CD4-positive, alpha-beta T cell (primary cell): ENCODE measurements at regions not wholly inside any gene's neighbourhood (a gene's known extent, or its start where the extent isn't known, plus 50 kb on each side); places are given as distances from the start of the nearest gene placed in this dataset.

Experiments used
- ATAC-seq: fragments of 200-7000 bp; cut with Tn5 transposase; one replicate; pipeline ENCODE4 v1.10.0; 2022; ENCODE audit warnings: mild to moderate bottlenecking; ENCODE audit not compliant: poor library complexity
- CTCF ChIA-PET: fragments of 350-600 bp; sonication (Branson Sonifier 250); formaldehyde crosslinking; loops from one replicate; lab custom pipeline; 2021; ENCODE audit warnings: antibody characterized with exemption, inconsistent platforms; lab: Charles Lee
- POLR2A ChIA-PET: fragments of 350-600 bp; sonication (Branson Sonifier 250); formaldehyde crosslinking; loops from one replicate; lab custom pipeline; 2021; ENCODE audit warnings: antibody characterized with exemption, inconsistent platforms; lab: Charles Lee
- DNase-seq, 14 experiments: peaks; one replicate each; pipeline ENCODE4 v3.0.0-alpha.2; 2013 to 2020; ENCODE audit warnings: mixed read lengths in 2 of 14
- H3K27ac ChIP-seq, 2 donors: one replicate each; pipeline versions ENCODE4 v1.5.1 to v1.7.0; 2013; ENCODE audit warnings: low read length in 2 of 2, low read depth in 1 of 2, mild to moderate bottlenecking in 1 of 2
- H3K27me3 ChIP-seq, 2 experiments: 1 replicate in 1 of 2; 2 replicates in 1 of 2; pipeline versions ENCODE4 v1.6.1 to v1.7.0; 2013; ENCODE audit warnings: low read length in 2 of 2, control low read depth in 1 of 2, mild to moderate bottlenecking in 1 of 2, moderate library complexity in 1 of 2; ENCODE audit not compliant: insufficient read depth in 2 of 2, control insufficient read depth in 1 of 2
- H3K36me3 ChIP-seq: one replicate; pipeline ENCODE4 v1.6.1; 2013; ENCODE audit warnings: low read length, control low read depth; ENCODE audit not compliant: insufficient read depth
- H3K4me1 ChIP-seq: one replicate; pipeline ENCODE4 v1.6.1; 2013; ENCODE audit warnings: low read length, control low read depth; ENCODE audit not compliant: insufficient read depth
- H3K4me3 ChIP-seq: one replicate; pipeline ENCODE4 v1.5.1; 2013; ENCODE audit warnings: mild to moderate bottlenecking, low read length, moderate library complexity
- H3K9me3 ChIP-seq, 2 experiments: 1 replicate in 1 of 2; 2 replicates in 1 of 2; pipeline versions ENCODE4 v1.6.1 to v1.7.0; 2013; ENCODE audit warnings: low read length in 2 of 2, mild to moderate bottlenecking in 2 of 2, control low read depth in 1 of 2, moderate library complexity in 1 of 2; ENCODE audit not compliant: control insufficient read depth in 1 of 2, insufficient read depth in 1 of 2
- H3K27ac Mint-ChIP-seq: one replicate; pipeline ENCODE4 v1.8.0; 2020; ENCODE audit warnings: mixed read lengths
- H3K27me3 Mint-ChIP-seq: one replicate; pipeline ENCODE4 v1.8.0; 2021; ENCODE audit warnings: mixed read lengths
- H3K36me3 Mint-ChIP-seq: one replicate; pipeline ENCODE4 v1.8.0; 2021; ENCODE audit warnings: low read depth, mixed read lengths
- H3K4me1 Mint-ChIP-seq: one replicate; pipeline ENCODE4 v1.8.0; 2021; ENCODE audit warnings: low read depth, mixed read lengths
- H3K4me3 Mint-ChIP-seq: one replicate; pipeline ENCODE4 v1.8.0; 2020; ENCODE audit warnings: mild to moderate bottlenecking, mixed read lengths
- H3K9me3 Mint-ChIP-seq: one replicate; pipeline ENCODE4 v1.8.0; 2020; ENCODE audit warnings: mixed read lengths
- CTCF ChIP-seq: fragments of 200-600 bp; IDR thresholded peaks from one replicate; pipeline ENCODE4 v1.8.0; 2022; ENCODE audit warnings: antibody characterized with exemption, mild to moderate bottlenecking
- intact Hi-C, 2 experiments: fragments of 100-400 bp; cut with DNase I in 1 of 2; cut with micrococcal nuclease in 1 of 2; formaldehyde crosslinking; loops; one replicate each; pipeline versions ENCODE4 v1.15.1 to v1.9.0; 2023 to 2025; cut with DNase I, micrococcal nuclease

DNA sequence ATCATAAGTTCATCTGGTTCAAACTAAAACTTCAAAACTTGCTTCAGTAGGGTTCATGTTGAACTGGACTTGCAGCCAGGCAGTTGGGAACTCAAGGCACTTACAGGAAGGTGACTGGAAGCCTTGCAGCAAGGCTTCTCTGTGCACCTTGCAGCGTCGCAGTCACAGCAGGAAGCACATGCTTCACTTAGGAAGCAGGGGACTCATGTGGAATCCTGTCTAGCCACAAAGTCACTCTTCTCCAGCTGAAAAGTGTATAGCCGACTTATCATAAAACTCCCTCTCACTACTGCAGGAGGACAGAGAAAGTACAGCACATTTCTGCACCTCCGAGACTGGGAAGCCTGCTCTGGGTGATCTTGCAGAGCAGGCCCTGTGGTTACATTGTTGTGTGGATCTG lies 114.0 kb upstream of the PRB2 start:
- Histone ChIP-seq H3K9me3 (no peaks in the 10 kb centered on the region), H3K4me3 (no peak overlapping the region), H3K4me1 (no peaks in the 10 kb centered on the region), H3K27me3 (no peaks in the 10 kb centered on the region), H3K27ac (no peak overlapping the region), H3K36me3 (no peaks in the 10 kb centered on the region)
- intact Hi-C loops, result no loop called here
- Mint-ChIP-seq H3K4me3 (no peak overlapping the region), H3K27ac (no peak overlapping the region), H3K27me3 (no peaks in the 10 kb centered on the region), H3K4me1 (peaks cover 10% of the 10 kb centered on the region), H3K9me3 (no peaks in the 10 kb centered on the region), H3K36me3 (no peaks in the 10 kb centered on the region)
- ChIA-PET POLR2A (interaction anchor here (1.2 kb wide), 1 partner anchor 36 kb away, joined by 3 read pairs; no protein-coding TSS in a partner anchor), CTCF (no interaction called here)
- DNase-seq (no peak), ATAC-seq (no peak)
- TF ChIP-seq CTCF, result no peak

DNA sequence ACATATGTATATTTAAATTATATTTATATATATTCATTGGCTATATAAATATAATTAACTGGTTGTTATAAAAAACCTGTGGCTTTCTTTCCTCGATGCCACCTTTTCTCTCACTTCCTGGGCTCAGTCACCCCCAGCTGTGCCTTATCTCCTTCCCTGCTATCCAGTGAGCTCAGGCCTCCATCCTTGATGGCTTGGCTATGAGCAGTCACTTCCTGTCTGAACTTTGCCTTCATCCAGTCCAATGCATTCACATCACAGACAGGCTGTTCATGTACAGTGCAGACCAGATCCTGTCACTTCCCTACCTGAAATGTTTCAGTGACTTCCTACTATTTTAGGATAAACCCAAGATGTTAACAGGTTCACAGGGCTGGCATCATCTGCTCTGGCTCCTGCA lies 115.3 kb upstream of the PRB2 start:
- ATAC-seq (no peak), DNase-seq (no peak)
- H3K4me1 Mint-ChIP-seq, result peaks cover 10% of the 10 kb centered on the region
- Histone ChIP-seq H3K27me3 (no peaks in the 10 kb centered on the region), H3K36me3 (no peaks in the 10 kb centered on the region), H3K4me1 (no peaks in the 10 kb centered on the region), H3K4me3 (no peak overlapping the region), H3K9me3 (no peaks in the 10 kb centered on the region), H3K27ac (no peak overlapping the region)
- no peak overlapping the region for H3K27ac Mint-ChIP-seq
- no peak for TF ChIP-seq CTCF
- no peaks in the 10 kb centered on the region for H3K27me3 Mint-ChIP-seq
- intact Hi-C loops, result no loop called here
- no peaks in the 10 kb centered on the region for H3K36me3 Mint-ChIP-seq
- no peak overlapping the region for H3K4me3 Mint-ChIP-seq
- ChIA-PET CTCF (no interaction called here), POLR2A (no interaction called here)
- no peaks in the 10 kb centered on the region for H3K9me3 Mint-ChIP-seq

DNA sequence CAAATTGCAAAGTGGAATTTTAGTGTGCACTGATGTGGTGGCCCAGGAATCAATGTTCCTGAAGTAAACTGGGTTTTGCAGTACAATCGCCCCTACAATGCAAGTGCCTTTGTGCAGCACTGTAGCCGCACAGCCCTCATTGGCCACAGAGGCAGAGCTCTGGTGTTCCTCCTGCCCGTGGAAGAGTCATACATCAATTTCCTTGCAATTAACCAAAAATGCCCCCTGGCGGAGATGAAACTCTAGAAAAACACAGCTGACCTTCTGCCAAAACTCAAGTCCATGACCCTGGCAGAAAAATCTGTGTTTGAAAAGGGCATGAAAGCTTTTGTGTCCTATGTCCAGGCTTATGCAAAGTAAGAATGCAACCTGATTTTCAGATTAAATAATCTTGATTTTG lies 117.9 kb upstream of the PRB2 start:
- Mint-ChIP-seq H3K4me3 (no peak overlapping the region), H3K27ac (no peak overlapping the region), H3K9me3 (no peaks in the 10 kb centered on the region), H3K27me3 (no peaks in the 10 kb centered on the region), H3K36me3 (no peaks in the 10 kb centered on the region), H3K4me1 (no peaks in the 10 kb centered on the region)
- no peak for DNase-seq
- no peaks in the 10 kb centered on the region for H3K27me3 ChIP-seq
- H3K4me1 ChIP-seq, result no peaks in the 10 kb centered on the region
- ChIA-PET POLR2A (interaction anchor here (0.6 to 0.7 kb wide), 2 partner anchors 32 to 403 kb away, joined by 3 to 4 read pairs; no protein-coding TSS in a partner anchor), CTCF (no interaction called here)
- H3K27ac ChIP-seq, result no peak overlapping the region
- no peak overlapping the region for H3K4me3 ChIP-seq
- intact Hi-C loops, result no loop called here
- TF ChIP-seq CTCF, result no peak
- no peak for ATAC-seq
- no peaks in the 10 kb centered on the region for H3K9me3 ChIP-seq
- no peaks in the 10 kb centered on the region for H3K36me3 ChIP-seq
